Endothelial cell of umbilical vein (primary cell): ENCODE measurements at regions not wholly inside any gene's neighbourhood (a gene's known extent, or its start where the extent isn't known, plus 50 kb on each side); places are given as distances from the start of the nearest gene placed in this dataset.

ENCODE experiments used
- BruUV-seq: library from RNA; stranded (reverse); fragments of 400-500 nt; replicated peaks from 2 replicates; lab custom pipeline; 2021; lab: Mats Ljungman, UMichigan
- CTCF ChIA-PET: fragments of 300-600, 350-600 bp; sonication (Branson Sonifier 250); formaldehyde crosslinking; loops from one replicate; lab custom pipeline; 2021; ENCODE audit warnings: antibody characterized with exemption, inconsistent platforms; lab: Charles Lee
- POLR2A ChIA-PET: fragments of 300-600, 350-600 bp; sonication (Branson Sonifier 250); formaldehyde crosslinking; loops from one replicate; lab custom pipeline; 2021; ENCODE audit warnings: antibody characterized with exemption, inconsistent platforms; lab: Charles Lee
- DNase-seq: peaks from one replicate; pipeline ENCODE4 v3.0.0-alpha.2; 2011; ENCODE audit warnings: low read depth, low spot score
- FAIRE-seq: peaks from 2 replicates; lab custom pipeline; 2011; peaks lifted over from hg19 to GRCh38; lab: Jason Lieb, UNC
- H2AFZ ChIP-seq: 2 replicates; pipeline ENCODE4 v1.6.0; 2012; ENCODE audit warnings: low read depth, low read length, control low read depth, inconsistent platforms
- H3K27ac ChIP-seq: 2 replicates; pipeline ENCODE4 v1.5.1; 2011; ENCODE audit warnings: low read depth, mild to moderate bottlenecking, control low read depth, low read length, moderate library complexity; ENCODE audit not compliant: insufficient read depth
- H3K27me3 ChIP-seq, 2 experiments: 2 replicates each; pipeline versions ENCODE4 v1.6.0 to v1.6.1; 2011; ENCODE audit warnings: low read length in 2 of 2, mixed read lengths in 1 of 2; ENCODE audit not compliant: control insufficient read depth in 2 of 2, insufficient read depth in 2 of 2
- H3K36me3 ChIP-seq, 2 experiments: 2 replicates in 1 of 2; 3 replicates in 1 of 2; pipeline ENCODE4 v1.5.1; 2011; ENCODE audit warnings: low read length in 2 of 2, mild to moderate bottlenecking in 1 of 2, moderate library complexity in 1 of 2; ENCODE audit not compliant: control insufficient read depth in 2 of 2, insufficient read depth in 2 of 2; ENCODE audit errors: extremely low read depth in 1 of 2
- H3K4me1 ChIP-seq: 3 replicates; pipeline ENCODE4 v1.5.1; 2011; ENCODE audit warnings: mild to moderate bottlenecking, low read length; ENCODE audit not compliant: control insufficient read depth, insufficient read depth; ENCODE audit errors: extremely low read depth
- H3K4me2 ChIP-seq: 2 replicates; pipeline ENCODE4 v1.6.1; 2011; ENCODE audit warnings: low read length, control low read depth, mixed read lengths; ENCODE audit not compliant: insufficient read depth
- H3K4me3 ChIP-seq, 3 experiments: fragments of 200-600 bp in 1 of 3; sonication (generic), shearing (Covaris generic) in 1 of 3; replicated peaks in 1 of 3; 2 replicates each; pipeline ENCODE4 v1.5.1; 2011 to 2016; ENCODE audit warnings: control low read depth in 3 of 3, low read length in 3 of 3, mild to moderate bottlenecking in 2 of 3, inconsistent platforms in 1 of 3, low read depth in 1 of 3, moderate library complexity in 1 of 3; ENCODE audit not compliant: insufficient read depth in 1 of 3
- H3K79me2 ChIP-seq: 2 replicates; pipeline ENCODE4 v1.6.0; 2012; ENCODE audit warnings: low read length, inconsistent platforms; ENCODE audit not compliant: control insufficient read depth, insufficient read depth
- H3K9ac ChIP-seq: replicated peaks from 2 replicates; pipeline ENCODE3; 2011; ENCODE audit warnings: low read length, control low read depth; ENCODE audit not compliant: insufficient read depth; ENCODE audit errors: extremely low read depth
- H3K9me1 ChIP-seq: replicated peaks from 3 replicates; pipeline ENCODE4 v1.6.0; 2011; ENCODE audit warnings: mild to moderate bottlenecking, low read length; ENCODE audit not compliant: control insufficient read depth, insufficient read depth; ENCODE audit errors: extremely low read depth
- H3K9me3 ChIP-seq: replicated peaks from 2 replicates; pipeline ENCODE4 v1.5.1; 2012; ENCODE audit warnings: low read length, inconsistent platforms; ENCODE audit not compliant: control insufficient read depth, insufficient read depth
- H4K20me1 ChIP-seq: replicated peaks from 2 replicates; pipeline ENCODE3; 2011; ENCODE audit warnings: mild to moderate bottlenecking, low read length; ENCODE audit not compliant: control insufficient read depth, insufficient read depth; ENCODE audit errors: extremely low read depth
- EZH2 ChIP-seq: IDR thresholded peaks from 2 replicates; pipeline ENCODE4 v1.6.1; 2012; ENCODE audit warnings: borderline replicate concordance, low read depth, mild to moderate bottlenecking, moderate library complexity, low read length, inconsistent platforms; ENCODE audit not compliant: severe bottlenecking
- FOS ChIP-seq: IDR thresholded peaks from 2 replicates; pipeline ENCODE4 v1.6.1; 2011; ENCODE audit warnings: mild to moderate bottlenecking, low read length, moderate library complexity, borderline replicate concordance; ENCODE audit not compliant: insufficient read depth
- GATA2 ChIP-seq: IDR thresholded peaks from 2 replicates; pipeline ENCODE4 v1.7.0; 2011; ENCODE audit warnings: low read depth, mild to moderate bottlenecking, moderate library complexity, mixed read lengths, low read length; ENCODE audit not compliant: insufficient read length, insufficient read depth
- JUN ChIP-seq: IDR thresholded peaks from 2 replicates; pipeline ENCODE4 v1.6.1; 2011; ENCODE audit warnings: borderline replicate concordance, low read depth; ENCODE audit not compliant: insufficient read length, insufficient read depth
- MYC ChIP-seq: IDR thresholded peaks from one replicate; pipeline ENCODE4 v1.6.1; 2011; ENCODE audit warnings: mild to moderate bottlenecking, low read depth, low read length
- POLR2A ChIP-seq: IDR thresholded peaks from 2 replicates; pipeline ENCODE4 v1.6.1; 2012; ENCODE audit warnings: low read depth, mild to moderate bottlenecking, control low read depth, low read length
- POLR2AphosphoS5 ChIP-seq: IDR thresholded peaks from 2 replicates; pipeline ENCODE4 v1.6.1; 2012; ENCODE audit warnings: low read depth, mild to moderate bottlenecking, control low read depth, low read length, moderate library complexity; ENCODE audit not compliant: insufficient read depth
- dilution Hi-C: fragments of 300-500 bp; cut with MboI; formaldehyde crosslinking; loops from one replicate; pipeline ENCODE4 v1.15.0; 2019; ENCODE audit warnings: low sequenced_read_pairs; ENCODE audit not compliant: extremely low pct_ligation_motif_present
- intact Hi-C: fragments of 100-400 bp; cut with micrococcal nuclease; formaldehyde crosslinking; loops from one replicate; pipeline ENCODE4 v1.10.0; 2022
- TF ChIP-seq, protein P1 (sequence below), 2 donors: IDR thresholded peaks; 1 replicate in 1 of 2; 2 replicates in 1 of 2; pipeline ENCODE4 v1.5.1; 2011; ENCODE audit warnings: low read length in 2 of 2, mild to moderate bottlenecking in 2 of 2, moderate library complexity in 2 of 2, control low read depth in 1 of 2, inconsistent platforms in 1 of 2, low read depth in 1 of 2; ENCODE audit not compliant: insufficient read depth in 1 of 2; ENCODE audit errors: extremely low read depth in 1 of 2
- TF ChIP-seq, protein P2 (sequence below): IDR thresholded peaks from 2 replicates; pipeline ENCODE4 v1.6.1; 2011; ENCODE audit not compliant: insufficient read depth, insufficient read length

DNA sequence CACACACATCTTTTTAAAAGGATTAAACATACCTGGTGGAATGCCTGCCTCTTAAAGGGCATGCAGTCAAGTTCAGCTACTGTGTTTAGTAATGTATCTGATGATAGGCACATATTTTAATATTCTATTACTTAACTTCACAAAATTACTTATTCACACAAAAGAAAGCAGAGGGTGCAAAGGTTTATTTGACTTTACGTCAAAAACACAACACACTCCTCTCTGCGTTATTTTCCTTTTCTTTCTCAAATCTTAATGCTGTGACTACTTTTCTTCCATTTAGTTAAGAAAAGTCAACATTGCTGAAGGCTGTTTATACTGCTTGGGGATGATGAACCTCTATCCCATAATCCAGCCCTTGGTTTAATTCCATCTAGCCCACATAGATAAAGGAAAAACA, 127.9 kb upstream of the ST6GAL2 start:
- Histone ChIP-seq H3K36me3 (no peaks in the 10 kb centered on the region), H3K27ac (no peak overlapping the region), H3K79me2 (no peaks in the 10 kb centered on the region), H2AFZ (no peak overlapping the region), H3K4me3 (no peak overlapping the region), H4K20me1 (no peaks in the 10 kb centered on the region), H3K9me1 (no peaks in the 10 kb centered on the region), H3K9me3 (no peaks in the 10 kb centered on the region), H3K9ac (no peak overlapping the region), H3K4me1 (no peaks in the 10 kb centered on the region), H3K4me2 (no peak overlapping the region), H3K27me3 (no peaks in the 10 kb centered on the region)
- dilution Hi-C loops (no loop called here), intact Hi-C loops (no loop called here)
- CTCF ChIA-PET = no interaction called here
- no TSS peak for BruUV-seq
- DNase-seq (no peak), FAIRE-seq (no peak)
- POLR2A ChIA-PET = no interaction called here
- no peak for TF ChIP-seq FOS
- no peak for TF ChIP-seq MYC
- no peak for TF ChIP-seq JUN
- TF ChIP-seq, protein P1, sequence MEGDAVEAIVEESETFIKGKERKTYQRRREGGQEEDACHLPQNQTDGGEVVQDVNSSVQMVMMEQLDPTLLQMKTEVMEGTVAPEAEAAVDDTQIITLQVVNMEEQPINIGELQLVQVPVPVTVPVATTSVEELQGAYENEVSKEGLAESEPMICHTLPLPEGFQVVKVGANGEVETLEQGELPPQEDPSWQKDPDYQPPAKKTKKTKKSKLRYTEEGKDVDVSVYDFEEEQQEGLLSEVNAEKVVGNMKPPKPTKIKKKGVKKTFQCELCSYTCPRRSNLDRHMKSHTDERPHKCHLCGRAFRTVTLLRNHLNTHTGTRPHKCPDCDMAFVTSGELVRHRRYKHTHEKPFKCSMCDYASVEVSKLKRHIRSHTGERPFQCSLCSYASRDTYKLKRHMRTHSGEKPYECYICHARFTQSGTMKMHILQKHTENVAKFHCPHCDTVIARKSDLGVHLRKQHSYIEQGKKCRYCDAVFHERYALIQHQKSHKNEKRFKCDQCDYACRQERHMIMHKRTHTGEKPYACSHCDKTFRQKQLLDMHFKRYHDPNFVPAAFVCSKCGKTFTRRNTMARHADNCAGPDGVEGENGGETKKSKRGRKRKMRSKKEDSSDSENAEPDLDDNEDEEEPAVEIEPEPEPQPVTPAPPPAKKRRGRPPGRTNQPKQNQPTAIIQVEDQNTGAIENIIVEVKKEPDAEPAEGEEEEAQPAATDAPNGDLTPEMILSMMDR (IDR thresholded peaks at IDR 0.05; ENCODE audit: extremely low read depth in 1 of 2, insufficient read depth in 1 of 2, low read depth in 1 of 2, low read length in 2 of 2) = no peak
- no peak for TF ChIP-seq EZH2
- TF ChIP-seq, protein P2, sequence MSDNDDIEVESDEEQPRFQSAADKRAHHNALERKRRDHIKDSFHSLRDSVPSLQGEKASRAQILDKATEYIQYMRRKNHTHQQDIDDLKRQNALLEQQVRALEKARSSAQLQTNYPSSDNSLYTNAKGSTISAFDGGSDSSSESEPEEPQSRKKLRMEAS = no peak
- no peak for TF ChIP-seq POLR2AphosphoS5
- TF ChIP-seq GATA2 = no peak
- no peak for TF ChIP-seq POLR2A
